Activated T-helper 9 cell treated with anti-CD3 and anti-CD28 coated beads, Interleukin-2, amount 50 U/mL, for 16 hours (primary cell): ENCODE measurements at regions not wholly inside any gene's neighbourhood (a gene's known extent, or its start where the extent isn't known, plus 50 kb on each side); places are given as distances from the start of the nearest gene placed in this dataset.

Experiments used
- DNase-seq: peaks from one replicate; pipeline ENCODE4 v3.0.0-alpha.2; 2020; ENCODE audit warnings: low read depth

GRCh38 chr2:41580806-41581205 is 467.0 kb upstream of the PKDCC start:
- no peak for DNase-seq

- DNase-seq: no peak
Observed at GRCh38 chr2:41595240-41595639, 452.6 kb upstream of the PKDCC start.

GRCh38 chr2:41597680-41598079 is 450.1 kb upstream of the PKDCC start:
- DNase-seq: no peak

- DNase-seq: no peak
Observed at GRCh38 chr2:41598161-41598894, 449.5 kb upstream of the PKDCC start.

GRCh38 chr2:41600460-41600859 is 447.4 kb upstream of the PKDCC start:
- DNase-seq: no peak

GRCh38 chr2:41602341-41602740 is 445.5 kb upstream of the PKDCC start:
- DNase-seq: no peak

GRCh38 chr2:41605311-41605710 is 442.5 kb upstream of the PKDCC start:
- no peak for DNase-seq

GRCh38 chr2:41605914-41606313 is 441.9 kb upstream of the PKDCC start:
- DNase-seq: no peak

GRCh38 chr2:41610501-41611190 is 437.2 kb upstream of the PKDCC start:
- DNase-seq: no peak

- no peak for DNase-seq
Observed at GRCh38 chr2:41618754-41619153, 429.1 kb upstream of the PKDCC start.

- DNase-seq: no peak
Observed at GRCh38 chr2:41621095-41621494, 426.7 kb upstream of the PKDCC start.

GRCh38 chr2:41621563-41621962 is 426.3 kb upstream of the PKDCC start:
- DNase-seq: no peak

GRCh38 chr2:41622301-41622700 is 425.5 kb upstream of the PKDCC start:
- DNase-seq: no peak

- no peak for DNase-seq
Observed at GRCh38 chr2:41626936-41627335, 420.9 kb upstream of the PKDCC start.

- DNase-seq: no peak
Observed at GRCh38 chr2:41634686-41635085, 413.1 kb upstream of the PKDCC start.

GRCh38 chr2:41644936-41645335 is 402.9 kb upstream of the PKDCC start:
- DNase-seq: no peak

- no peak for DNase-seq
Observed at GRCh38 chr2:41647468-41648050, 400.3 kb upstream of the PKDCC start.

- DNase-seq: no peak
Observed at GRCh38 chr2:41657226-41657625, 390.6 kb upstream of the PKDCC start.

GRCh38 chr2:41659758-41660157 is 388.1 kb upstream of the PKDCC start:
- DNase-seq: no peak

GRCh38 chr2:41662461-41662860 is 385.4 kb upstream of the PKDCC start:
- no peak for DNase-seq

- no peak for DNase-seq
Observed at GRCh38 chr2:41663056-41663455, 384.8 kb upstream of the PKDCC start.

GRCh38 chr2:41668529-41668928 is 379.3 kb upstream of the PKDCC start:
- no peak for DNase-seq

GRCh38 chr2:41678639-41679038 is 369.2 kb upstream of the PKDCC start:
- DNase-seq: no peak
